ENCODE measurements at regions not wholly inside any gene's neighbourhood (a gene's known extent, or its start where the extent isn't known, plus 50 kb on each side); places are given as distances from the start of the nearest gene placed in this dataset.

GRCh38 chr10:33566001-33566400 is 231.5 kb upstream of the NRP1 start:
- no peak for DNase-seq (ENCODE audit: low read depth in 2 of 3, low spot score in 2 of 3)

- DNase-seq (ENCODE audit: low read depth in 2 of 3, low spot score in 2 of 3), result no peak
These were observed 230.8 kb upstream of the NRP1 start for GRCh38 chr10:33565231-33565630.

- DNase-seq (ENCODE audit: low read depth in 2 of 3, low spot score in 2 of 3), result no peak
These were observed 224.6 kb upstream of the NRP1 start for GRCh38 chr10:33559105-33559504.

DNA sequence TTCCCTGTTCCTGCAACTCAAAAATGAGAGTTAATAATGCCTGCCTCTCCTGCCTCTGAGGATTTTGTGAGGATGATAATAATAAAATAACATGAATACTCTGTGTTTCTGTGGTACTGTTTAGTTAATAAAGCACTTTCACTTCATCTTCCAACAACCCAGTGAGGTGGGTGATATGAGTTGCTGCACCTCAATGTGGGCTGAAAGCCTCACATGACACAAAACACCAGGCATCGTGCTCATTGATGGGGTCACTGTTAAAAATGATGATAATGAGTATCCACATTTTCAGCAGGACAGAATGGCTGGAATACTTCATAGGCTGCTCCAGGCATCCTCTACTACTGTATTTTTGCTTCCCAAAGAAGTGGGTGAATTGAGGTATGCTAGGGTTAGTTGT is 222.8 kb upstream of the NRP1 start:
- DNase-seq (ENCODE audit: low read depth in 2 of 3, low spot score in 2 of 3), result no peak

DNA sequence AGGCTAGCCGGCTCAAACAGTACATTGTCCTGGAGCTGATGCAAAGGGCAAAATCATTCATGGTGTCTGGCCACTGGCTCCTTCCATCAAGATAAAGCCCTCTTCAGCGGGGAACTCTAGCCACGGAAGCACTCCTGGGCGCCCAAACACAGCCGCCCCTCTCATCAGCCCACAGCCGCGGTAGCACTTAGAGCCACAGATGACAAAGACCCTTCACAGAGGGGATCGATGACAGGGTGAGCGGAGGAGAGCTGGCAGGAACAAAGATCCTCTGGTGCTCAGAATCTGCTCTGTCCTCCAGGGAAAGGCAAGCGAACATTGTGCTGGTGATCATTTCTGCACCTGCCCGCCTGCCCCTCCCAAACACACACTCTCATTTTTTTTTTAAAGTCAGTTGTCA is 222.2 kb upstream of the NRP1 start:
- no peak for DNase-seq (ENCODE audit: low read depth in 2 of 3, low spot score in 2 of 3)

DNA sequence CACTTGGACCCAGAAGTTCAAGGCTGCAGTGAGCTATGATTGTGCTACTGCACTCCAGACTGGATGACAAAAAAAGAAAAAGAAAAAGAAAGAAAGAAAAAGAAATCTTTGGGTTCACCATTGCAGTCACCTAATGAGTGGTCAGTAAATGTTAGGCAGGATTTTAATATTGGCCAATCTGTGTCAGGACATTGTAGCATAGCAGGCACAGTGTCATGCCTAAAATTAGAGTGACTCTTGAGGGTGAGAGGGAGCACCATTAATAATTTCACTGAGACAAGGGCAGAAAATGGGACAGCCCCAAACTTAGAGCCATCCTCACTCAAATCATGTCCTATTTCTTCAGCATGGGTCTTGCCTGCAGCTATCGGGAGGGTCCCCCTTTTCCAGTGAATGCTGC is 221.6 kb upstream of the NRP1 start:
- no peak for DNase-seq (ENCODE audit: low read depth in 2 of 3, low spot score in 2 of 3)

DNA sequence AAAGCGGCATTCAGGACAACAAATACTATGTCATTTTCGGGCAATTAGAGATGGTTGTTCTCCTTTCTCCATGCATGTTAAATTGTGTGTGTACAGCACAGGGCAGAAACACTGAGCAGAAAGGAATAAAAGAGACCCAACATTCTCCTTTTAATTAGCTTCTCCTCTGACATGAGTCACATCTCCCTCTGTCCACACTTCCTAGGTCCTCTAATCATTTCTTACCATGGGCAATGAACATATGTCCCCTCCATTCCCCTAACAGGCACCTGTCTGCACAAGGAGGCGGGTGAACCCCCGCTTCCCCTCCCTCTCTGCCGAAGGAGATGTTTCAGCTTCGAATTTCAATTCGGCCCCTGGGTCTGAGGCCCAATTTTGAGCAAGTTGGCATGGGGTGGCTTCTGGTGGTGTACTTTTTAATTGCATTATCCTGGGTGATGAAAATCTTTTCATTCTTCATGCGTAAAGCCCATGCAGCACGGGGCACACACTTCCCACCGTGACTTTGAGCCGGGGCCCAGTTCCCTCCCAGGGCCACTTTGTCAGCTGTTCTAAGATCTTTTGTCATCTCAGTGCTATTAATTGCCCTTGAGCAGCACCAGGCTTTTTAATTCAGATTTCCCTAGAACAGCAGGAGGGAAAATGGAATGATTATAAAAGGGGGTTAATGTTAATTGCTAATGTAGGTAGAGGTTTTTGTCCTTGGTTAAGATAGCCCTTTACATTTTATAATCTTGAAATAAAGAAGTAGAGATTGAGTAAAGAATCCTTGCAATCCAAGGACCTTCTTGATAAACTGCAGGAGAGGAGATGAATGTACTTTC is 219.5 kb upstream of the NRP1 start:
- DNase-seq (ENCODE audit: low read depth in 2 of 3, low spot score in 2 of 3), result no peak

DNA sequence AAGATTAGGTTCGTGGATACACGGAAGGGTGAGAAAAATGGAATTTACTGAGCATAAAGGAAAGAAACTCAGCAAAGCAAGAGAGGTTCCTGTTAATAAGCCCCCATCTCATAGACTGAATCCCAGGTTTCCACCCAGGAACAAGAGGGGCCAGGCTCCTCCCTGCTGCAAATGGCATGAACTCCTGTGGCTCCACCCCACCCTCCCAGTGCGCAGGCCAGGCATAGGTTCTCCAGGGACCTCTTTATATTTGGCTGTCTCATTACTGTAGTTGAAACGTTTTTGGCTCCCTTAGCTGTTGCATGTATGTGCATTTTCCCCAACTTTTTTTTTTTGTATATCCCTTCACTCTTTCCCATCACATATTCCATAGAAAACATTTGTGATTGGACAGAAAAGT is 217.8 kb upstream of the NRP1 start:
- no peak for DNase-seq (ENCODE audit: low read depth in 2 of 3, low spot score in 2 of 3)

- DNase-seq (ENCODE audit: low read depth in 2 of 3, low spot score in 2 of 3), result no peak
These were observed 216.3 kb upstream of the NRP1 start for GRCh38 chr10:33550811-33551210.

DNA sequence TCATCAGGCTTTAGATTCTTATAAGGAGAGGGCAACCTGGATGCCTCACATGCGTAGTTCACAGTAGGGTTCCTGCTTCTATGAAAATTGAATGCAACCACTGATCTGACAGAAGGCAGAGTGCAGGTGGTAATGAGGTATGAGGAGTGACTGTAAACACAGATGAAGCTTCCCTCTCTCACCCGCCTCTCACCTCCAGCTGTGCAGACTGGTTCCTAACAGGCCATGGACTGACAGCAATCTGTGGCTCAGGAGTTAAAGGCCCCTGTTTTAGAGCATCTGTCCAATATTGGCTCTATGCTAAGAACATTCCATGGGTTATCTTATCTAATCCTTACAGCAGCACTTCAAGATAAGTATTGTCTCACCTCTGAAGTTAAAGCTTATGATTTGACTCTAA is 213.5 kb upstream of the NRP1 start:
- DNase-seq (ENCODE audit: low read depth in 2 of 3, low spot score in 2 of 3), result no peak

GRCh38 chr10:33546031-33546430 is 211.6 kb upstream of the NRP1 start:
- no peak for DNase-seq (ENCODE audit: low read depth in 2 of 3, low spot score in 2 of 3)

DNA sequence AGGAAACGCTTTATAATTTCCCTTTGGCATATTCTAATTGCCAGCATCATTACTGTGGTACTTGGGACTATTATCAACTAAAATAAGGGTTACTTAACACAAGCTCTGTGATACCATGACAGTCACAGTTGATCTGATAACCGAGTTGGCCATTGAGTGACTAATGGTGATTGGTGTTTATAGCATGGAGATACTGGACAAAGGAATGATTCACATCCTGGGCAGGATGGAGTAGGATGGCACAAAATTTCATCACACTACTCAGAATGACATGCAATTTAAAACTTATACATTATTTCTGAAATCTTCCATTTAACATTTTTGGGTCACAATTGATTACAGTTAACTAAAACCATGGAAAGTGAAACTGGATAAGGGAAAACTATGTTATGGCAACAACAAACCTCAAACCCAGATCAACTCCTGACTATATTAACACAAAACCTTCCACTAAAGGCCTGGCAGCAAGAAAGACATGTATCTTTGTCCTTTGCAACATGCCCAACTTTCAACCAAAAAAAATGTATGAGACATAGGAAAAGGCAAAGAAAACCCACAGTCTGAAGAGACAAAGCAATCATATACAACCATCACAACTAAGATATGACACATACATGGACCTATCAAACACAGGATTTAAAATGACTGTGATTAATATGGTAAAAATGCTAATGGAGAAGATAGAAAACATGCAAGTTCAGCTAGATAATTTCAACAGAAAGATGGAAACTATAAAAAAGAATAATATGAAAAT is 208.5 kb upstream of the NRP1 start:
- no peak for DNase-seq (ENCODE audit: low read depth in 2 of 3, low spot score in 2 of 3)

DNA sequence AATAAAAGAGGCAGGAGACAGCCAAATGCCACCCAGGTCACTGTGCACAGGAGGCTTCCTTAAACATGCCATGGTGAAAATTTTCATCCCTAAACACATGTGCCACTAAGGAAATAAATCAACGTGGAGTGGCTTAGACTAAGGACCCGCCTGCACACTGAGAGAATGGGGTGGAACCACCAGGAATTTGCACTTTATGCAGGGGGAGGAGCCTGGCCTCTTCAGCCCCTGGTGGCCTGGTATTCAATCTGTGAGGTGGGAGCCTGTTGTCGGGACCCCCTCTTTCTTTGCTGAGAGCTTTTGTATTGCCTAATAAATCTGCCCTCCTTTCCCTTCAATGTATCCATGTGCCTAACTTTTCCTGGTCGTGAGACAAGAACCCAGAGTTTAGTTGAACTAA is 204.6 kb upstream of the NRP1 start:
- no peak for DNase-seq (ENCODE audit: low read depth in 2 of 3, low spot score in 2 of 3)

GRCh38 chr10:33537066-33537465 is 202.6 kb upstream of the NRP1 start:
- no peak for DNase-seq (ENCODE audit: low read depth in 2 of 3, low spot score in 2 of 3)

DNA sequence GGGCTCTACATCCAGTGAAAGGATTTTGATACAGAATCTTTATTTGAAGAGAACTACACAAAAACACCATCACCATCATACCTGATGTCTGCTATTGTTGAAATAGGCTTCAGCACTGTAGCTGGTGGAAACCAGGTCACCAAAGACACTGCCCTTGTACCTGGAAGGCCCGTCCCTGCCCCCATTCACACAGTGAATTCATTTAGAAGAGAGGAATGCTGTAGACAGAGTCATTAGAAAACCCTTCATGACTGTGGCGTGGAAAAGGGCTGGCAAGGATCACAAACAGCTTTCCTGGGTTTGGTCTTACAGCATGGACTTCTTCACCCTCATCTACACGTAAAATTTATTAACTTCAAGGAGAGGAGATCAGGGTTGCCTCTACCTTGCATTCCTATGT is 202.0 kb upstream of the NRP1 start:
- DNase-seq (ENCODE audit: low read depth in 2 of 3, low spot score in 2 of 3), result no peak

- no peak for DNase-seq (ENCODE audit: low read depth in 2 of 3, low spot score in 2 of 3)
These were observed 201.4 kb upstream of the NRP1 start for GRCh38 chr10:33535866-33536265.

DNA sequence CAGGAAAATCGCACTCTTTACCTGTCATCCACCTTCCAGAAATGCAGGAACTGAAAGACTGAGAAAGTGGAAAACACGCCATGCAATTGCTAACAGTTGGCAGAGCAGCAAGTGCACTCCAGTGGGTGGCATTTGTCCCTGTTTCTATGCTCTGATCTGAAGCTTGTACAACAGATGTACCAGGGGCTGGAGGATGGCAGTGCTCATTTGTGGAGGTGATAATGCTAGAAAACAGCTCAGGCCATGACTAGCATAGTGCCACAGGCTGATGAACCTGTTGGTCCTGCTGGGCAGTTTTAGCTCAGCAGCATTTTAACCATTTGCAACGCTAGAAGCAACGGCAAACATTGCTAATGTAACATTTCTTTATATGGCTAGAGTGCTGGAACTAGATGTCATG is 199.9 kb upstream of the NRP1 start:
- no peak for DNase-seq (ENCODE audit: low read depth in 2 of 3, low spot score in 2 of 3)

GRCh38 chr10:33533612-33534011 is 199.1 kb upstream of the NRP1 start:
- DNase-seq (ENCODE audit: low read depth in 2 of 3, low spot score in 2 of 3), result no peak

DNA sequence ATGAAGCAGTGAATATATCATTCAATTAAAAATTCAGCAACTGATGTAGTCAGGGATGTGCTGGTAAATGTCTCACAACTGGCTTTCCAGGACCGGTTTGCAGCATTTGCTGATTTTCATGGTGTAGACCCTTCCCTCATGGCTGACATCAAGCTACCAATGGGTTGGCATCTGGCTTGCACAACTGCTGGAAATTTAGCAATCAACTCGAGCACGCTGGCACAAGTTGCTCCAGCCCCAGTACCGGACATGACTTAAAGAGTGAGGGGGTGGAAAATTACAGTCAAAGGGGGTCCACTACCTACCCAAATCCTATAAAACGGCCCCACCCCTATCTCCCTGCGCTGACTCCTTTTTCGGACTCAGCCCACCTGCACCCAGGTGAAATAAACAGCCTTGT is 198.4 kb upstream of the NRP1 start:
- no peak for DNase-seq (ENCODE audit: low read depth in 2 of 3, low spot score in 2 of 3)

DNA sequence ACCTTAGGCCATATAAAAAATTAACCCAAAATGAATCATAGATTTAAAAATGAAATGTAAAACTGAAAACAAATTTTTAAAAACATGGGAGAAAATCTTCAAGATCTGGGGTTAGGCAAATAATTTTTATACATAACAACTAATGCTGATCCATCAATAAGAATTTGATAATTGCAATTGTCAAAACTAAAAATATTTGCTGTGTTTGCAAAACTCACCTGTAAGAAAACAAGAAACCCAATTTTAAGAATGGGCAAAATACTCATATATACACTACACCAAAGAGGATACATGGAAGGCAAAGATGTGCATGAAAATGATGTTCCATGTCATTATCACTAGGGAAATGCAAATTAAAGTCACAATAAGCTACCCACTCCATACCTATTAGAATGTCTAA is 194.8 kb upstream of the NRP1 start:
- DNase-seq (ENCODE audit: low read depth in 2 of 3, low spot score in 2 of 3), result no peak

- no peak for DNase-seq (ENCODE audit: low read depth in 2 of 3, low spot score in 2 of 3)
These were observed 190.5 kb upstream of the NRP1 start for GRCh38 chr10:33524966-33525365.

GRCh38 chr10:33524041-33524440 is 189.6 kb upstream of the NRP1 start:
- DNase-seq (ENCODE audit: low read depth in 2 of 3, low spot score in 2 of 3), result no peak
